ENCODE measurements at regions not wholly inside any gene's neighbourhood (a gene's known extent, or its start where the extent isn't known, plus 50 kb on each side); places are given as distances from the start of the nearest gene placed in this dataset.
"Not testable (repeated sequence)": the region's sequence is repeated elsewhere in the genome, so short reads cannot be mapped to it uniquely, and the experiment has no call there.

DNA sequence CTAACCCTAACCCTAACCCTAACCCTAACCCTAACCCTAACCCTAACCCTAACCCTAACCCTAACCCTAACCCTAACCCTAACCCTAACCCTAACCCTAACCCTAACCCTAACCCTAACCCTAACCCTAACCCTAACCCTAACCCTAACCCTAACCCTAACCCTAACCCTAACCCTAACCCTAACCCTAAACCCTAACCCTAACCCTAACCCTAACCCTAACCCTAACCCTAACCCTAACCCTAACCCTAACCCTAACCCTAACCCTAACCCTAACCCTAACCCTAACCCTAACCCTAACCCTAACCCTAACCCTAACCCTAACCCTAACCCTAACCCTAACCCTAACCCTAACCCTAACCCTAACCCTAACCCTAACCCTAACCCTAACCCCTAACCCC is 80.6 kb upstream of the PLEKHG4B start:
- peak; percentile 40 for DNase-seq

GRCh38 chr5:11898-12297 is 80.1 kb upstream of the PLEKHG4B start:
- no peak for DNase-seq

DNA sequence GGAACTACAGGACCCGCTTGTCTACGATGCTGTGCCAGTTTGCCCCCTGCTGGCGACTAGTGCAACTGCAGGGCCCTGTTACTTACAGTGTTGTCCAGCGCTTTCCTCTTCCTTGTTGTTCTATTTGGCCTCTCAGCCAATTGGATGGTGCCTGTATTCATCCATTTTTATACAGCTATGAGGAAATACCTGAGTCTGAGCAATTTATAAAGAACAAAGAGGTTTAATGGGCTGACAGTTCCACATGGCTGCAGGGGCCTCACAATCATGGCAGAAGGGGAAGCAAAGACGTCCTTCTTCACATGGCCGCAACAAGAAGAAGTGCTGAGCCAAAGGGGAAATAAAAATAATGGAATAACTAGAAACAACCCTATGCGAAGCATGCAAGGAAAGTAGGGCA is 78.7 kb upstream of the PLEKHG4B start:
- DNase-seq, result no peak

- not testable (repeated sequence) for DNase-seq
These were observed 77.3 kb upstream of the PLEKHG4B start for GRCh38 chr5:14676-15075.

DNA sequence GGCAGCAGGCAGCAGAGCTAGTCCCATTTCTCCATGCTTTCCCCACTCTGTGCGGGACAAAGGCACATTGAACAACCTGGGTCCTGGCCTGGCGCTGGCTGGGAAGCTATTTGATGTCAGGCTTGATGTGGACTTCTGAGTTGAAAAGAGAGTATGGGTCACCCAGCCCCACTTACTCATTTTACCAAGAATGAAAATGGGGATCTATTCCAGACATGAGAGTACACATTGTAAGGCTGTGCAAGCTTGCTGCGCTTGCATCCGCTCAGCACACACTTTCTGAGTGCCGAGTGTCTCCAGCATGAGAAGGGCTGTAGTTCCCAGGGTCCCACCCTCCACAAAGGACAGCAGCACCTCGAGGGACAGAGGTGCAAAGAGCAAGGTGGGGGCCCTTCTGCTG is 71.7 kb upstream of the PLEKHG4B start:
- not testable (repeated sequence) for DNase-seq

GRCh38 chr5:21654-22233 is 70.2 kb upstream of the PLEKHG4B start:
- DNase-seq, result no peak

- DNase-seq, result not testable (repeated sequence)
These were observed 68.1 kb upstream of the PLEKHG4B start for GRCh38 chr5:23907-24306.

DNA sequence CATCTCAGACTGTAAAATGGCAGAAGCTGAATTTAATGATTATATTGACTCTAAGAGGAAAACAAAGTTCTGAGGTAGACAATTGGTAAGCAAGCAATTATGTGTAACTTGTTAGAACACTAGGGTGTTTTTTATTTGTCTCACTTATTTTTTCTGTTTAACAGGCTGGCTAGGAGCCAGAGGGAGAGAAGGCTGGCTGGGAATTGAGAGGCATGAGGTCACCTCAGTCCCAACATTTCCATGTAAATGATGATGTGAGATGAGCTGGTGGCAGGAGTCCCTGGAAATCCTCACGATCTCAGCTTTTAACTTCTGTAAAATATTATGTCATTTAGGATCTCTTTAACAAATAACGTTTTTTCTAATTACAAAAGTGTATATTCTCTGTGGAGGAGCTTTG is 66.9 kb upstream of the PLEKHG4B start:
- not testable (repeated sequence) for DNase-seq

- no peak for DNase-seq
These were observed 61.8 kb upstream of the PLEKHG4B start for GRCh38 chr5:30131-30530.

DNA sequence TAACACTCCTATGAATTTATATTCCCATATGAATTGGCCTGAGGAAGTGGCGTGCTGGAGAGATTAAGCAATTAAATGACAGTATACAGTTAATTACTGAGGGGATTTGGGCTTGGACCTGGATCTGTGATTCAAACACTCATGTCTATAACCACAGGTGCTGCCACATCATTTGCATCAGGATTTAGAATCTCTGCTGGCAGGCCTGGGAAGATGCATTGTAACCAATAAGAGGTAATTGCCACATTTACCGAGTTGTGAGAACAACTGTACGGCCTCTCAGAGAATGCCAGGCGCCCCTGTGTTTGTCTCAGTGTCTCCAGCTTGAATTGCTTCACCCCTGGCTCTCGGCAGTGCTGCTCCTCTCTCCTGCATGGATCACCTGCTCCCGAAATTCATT is 61.4 kb upstream of the PLEKHG4B start:
- not testable (repeated sequence) for DNase-seq

DNA sequence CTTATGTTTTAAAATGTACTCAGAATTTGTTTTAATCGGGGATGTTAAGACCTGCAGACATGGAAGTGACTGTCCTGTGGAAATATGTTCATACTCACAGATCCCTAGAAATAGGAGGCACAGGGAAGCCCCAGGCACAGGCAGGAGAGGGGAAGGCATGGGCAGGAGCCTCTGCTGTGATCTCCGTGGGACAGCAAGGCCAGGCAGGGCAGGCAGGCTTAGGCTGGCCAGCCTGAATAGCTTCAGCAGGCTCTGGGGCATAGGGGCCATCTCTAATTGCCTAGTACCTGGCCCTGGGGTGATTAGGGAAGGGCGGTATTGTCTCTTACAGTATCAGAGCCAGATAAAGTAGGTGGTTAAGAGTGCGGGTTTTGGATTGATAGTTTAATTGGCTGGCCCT is 59.8 kb upstream of the PLEKHG4B start:
- no peak for DNase-seq

- DNase-seq, result not testable (repeated sequence)
These were observed 56.4 kb upstream of the PLEKHG4B start for GRCh38 chr5:35521-35920.

- DNase-seq, result not testable (repeated sequence)
These were observed 54.8 kb upstream of the PLEKHG4B start for GRCh38 chr5:37207-37606.

- no peak for DNase-seq
These were observed 51.9 kb upstream of the PLEKHG4B start for GRCh38 chr5:39979-40583.

Measured in central memory CD4-positive, alpha-beta T cell (primary cell).